Vagina (tissue), 2 donors: ENCODE measurements at regions not wholly inside any gene's neighbourhood (a gene's known extent, or its start where the extent isn't known, plus 50 kb on each side); places are given as distances from the start of the nearest gene placed in this dataset.

Experiments
- CTCF ChIP-seq, 3 experiments: fragments of 450-650 bp in 2 of 3; fragments of 200-600 bp in 1 of 3; sonication (generic) in 1 of 3; IDR thresholded peaks; one replicate each; pipeline ENCODE4 v1.5.1; 2017 to 2019; ENCODE audit warnings: antibody characterized with exemption in 3 of 3, mild to moderate bottlenecking in 2 of 3, moderate library complexity in 2 of 3
- POLR2A ChIP-seq, 2 donors: fragments of 450-650 bp; IDR thresholded peaks; one replicate each; pipeline ENCODE4 v1.6.1; 2017; ENCODE audit warnings: antibody characterized with exemption in 2 of 2, mild to moderate bottlenecking in 2 of 2, moderate library complexity in 2 of 2
- POLR2AphosphoS5 ChIP-seq, 2 donors: sonication (generic); formaldehyde crosslinking; IDR thresholded peaks; one replicate each; pipeline ENCODE4 v1.9.0; 2017; ENCODE audit warnings: antibody characterized with exemption in 2 of 2, mild to moderate bottlenecking in 2 of 2, low read depth in 1 of 2; ENCODE audit not compliant: insufficient read depth in 1 of 2

- no peak for TF ChIP-seq POLR2AphosphoS5 (IDR thresholded peaks at IDR 0.05; ENCODE audit: insufficient read depth in 1 of 2, low read depth in 1 of 2)
- no peak for TF ChIP-seq CTCF (IDR thresholded peaks at IDR 0.05)
- no peak for TF ChIP-seq POLR2A (IDR thresholded peaks at IDR 0.05)
These were observed 404.0 kb upstream of the MYT1L start for GRCh38 chr2:2735041-2735440.
